ENCODE measurements at regions not wholly inside any gene's neighbourhood (a gene's known extent, or its start where the extent isn't known, plus 50 kb on each side); places are given as distances from the start of the nearest gene placed in this dataset.

GRCh38 chr9:14960881-14961280 is 50.7 kb upstream of the FREM1 start:
- no peak overlapping the region for H3K4me3 ChIP-seq (ENCODE audit: control insufficient read depth in 2 of 3, extremely low read depth in 1 of 3, insufficient read depth in 2 of 3, low read depth in 1 of 3, low read length in 3 of 3)
- TF ChIP-seq, protein P1, sequence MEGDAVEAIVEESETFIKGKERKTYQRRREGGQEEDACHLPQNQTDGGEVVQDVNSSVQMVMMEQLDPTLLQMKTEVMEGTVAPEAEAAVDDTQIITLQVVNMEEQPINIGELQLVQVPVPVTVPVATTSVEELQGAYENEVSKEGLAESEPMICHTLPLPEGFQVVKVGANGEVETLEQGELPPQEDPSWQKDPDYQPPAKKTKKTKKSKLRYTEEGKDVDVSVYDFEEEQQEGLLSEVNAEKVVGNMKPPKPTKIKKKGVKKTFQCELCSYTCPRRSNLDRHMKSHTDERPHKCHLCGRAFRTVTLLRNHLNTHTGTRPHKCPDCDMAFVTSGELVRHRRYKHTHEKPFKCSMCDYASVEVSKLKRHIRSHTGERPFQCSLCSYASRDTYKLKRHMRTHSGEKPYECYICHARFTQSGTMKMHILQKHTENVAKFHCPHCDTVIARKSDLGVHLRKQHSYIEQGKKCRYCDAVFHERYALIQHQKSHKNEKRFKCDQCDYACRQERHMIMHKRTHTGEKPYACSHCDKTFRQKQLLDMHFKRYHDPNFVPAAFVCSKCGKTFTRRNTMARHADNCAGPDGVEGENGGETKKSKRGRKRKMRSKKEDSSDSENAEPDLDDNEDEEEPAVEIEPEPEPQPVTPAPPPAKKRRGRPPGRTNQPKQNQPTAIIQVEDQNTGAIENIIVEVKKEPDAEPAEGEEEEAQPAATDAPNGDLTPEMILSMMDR (optimal IDR thresholded peaks at IDR 0.05 in 1 of 3, IDR thresholded peaks at IDR 0.05 in 1 of 3, conservative IDR thresholded peaks at IDR 0.05 in 1 of 3; ENCODE audit: extremely low read depth in 1 of 3, insufficient read depth in 2 of 3, low read length in 3 of 3), result no peak
- TF ChIP-seq EZH2 (IDR thresholded peaks at IDR 0.05; ENCODE audit: low read length), result no peak
- H3K79me2 ChIP-seq (ENCODE audit: control insufficient read depth, insufficient read depth, low read length), result no peaks in the 10 kb centered on the region
- H3K9ac ChIP-seq (ENCODE audit: control insufficient read depth, extremely low read depth, insufficient read depth, low read length), result no peak overlapping the region
- H3K27ac ChIP-seq (ENCODE audit: control insufficient read depth, insufficient read depth, low read length), result no peak overlapping the region
- H3K36me3 ChIP-seq (ENCODE audit: control insufficient read depth in 2 of 2, extremely low read depth in 1 of 2, insufficient read depth in 2 of 2, low read length in 2 of 2), result no peaks in the 10 kb centered on the region
- no peaks in the 10 kb centered on the region for H3K27me3 ChIP-seq (ENCODE audit: control insufficient read depth, extremely low read depth, insufficient read depth, low read length)
- no peak overlapping the region for H2AFZ ChIP-seq (ENCODE audit: control insufficient read depth, low read length)
- H3K4me1 ChIP-seq (ENCODE audit: control insufficient read depth, extremely low read depth, insufficient read depth, low read length), result no peaks in the 10 kb centered on the region
- dilution Hi-C loops (cut with MboI; ENCODE audit: extremely low pct_ligation_motif_present, low sequenced_read_pairs), result no loop called here
- no peaks in the 10 kb centered on the region for H4K20me1 ChIP-seq (ENCODE audit: control insufficient read depth, extremely low read depth, insufficient read depth, low read length)
- DNase-seq (ENCODE audit: low read depth, low spot score), result no peak
- no peak for FAIRE-seq
- H3K9me1 ChIP-seq (ENCODE audit: control insufficient read depth, extremely low read depth, insufficient read depth, low read length), result no peaks in the 10 kb centered on the region
- no peak overlapping the region for H3K4me2 ChIP-seq (ENCODE audit: control insufficient read depth, extremely low read depth, insufficient read depth, low read depth, low read length)
- no peaks in the 10 kb centered on the region for H3K9me3 ChIP-seq (ENCODE audit: control insufficient read depth, low read depth, low read length)
